ENCODE measurements at regions not wholly inside any gene's neighbourhood (a gene's known extent, or its start where the extent isn't known, plus 50 kb on each side); places are given as distances from the start of the nearest gene placed in this dataset.

GRCh38 chr14:38311655-38312054 is 55.8 kb upstream of the CLEC14A start:
- BruUV-seq (replicated peaks), result no TSS peak
- POLR2A ChIA-PET (ENCODE audit: unreplicated experiment), result no interaction called here
- no peak overlapping the region for H3K56ac ChIP-seq (ENCODE audit: extremely low read depth, insufficient read depth, low read length)
- no peak overlapping the region for H3K9ac ChIP-seq (ENCODE audit: low read depth, low read length)
- no peaks in the 10 kb centered on the region for H4K20me1 ChIP-seq (ENCODE audit: insufficient read depth, low read length)
- H2AK5ac ChIP-seq (ENCODE audit: low read depth, low read length), result no peak overlapping the region
- H3K27ac ChIP-seq (ENCODE audit: insufficient read depth, low read length), result no peak overlapping the region
- H3K27me3 ChIP-seq (ENCODE audit: control insufficient read depth, insufficient read depth, low read length), result no peaks in the 10 kb centered on the region
- no peak for TF ChIP-seq USF2 (IDR thresholded peaks at IDR 0.05; ENCODE audit: low read depth, low read length)
- TF ChIP-seq MXI1 (IDR thresholded peaks at IDR 0.05; ENCODE audit: borderline replicate concordance, low read depth, low read length), result no peak
- no peak for TF ChIP-seq NFE2L2 (IDR thresholded peaks at IDR 0.05; ENCODE audit: low read depth, low read length)
- no peak for TF ChIP-seq SMC3 (IDR thresholded peaks at IDR 0.05; ENCODE audit: low read depth, low read length)
- TF ChIP-seq MAZ (IDR thresholded peaks at IDR 0.05; ENCODE audit: borderline replicate concordance, low read depth, low read length), result no peak
- no peak for TF ChIP-seq FOS (IDR thresholded peaks at IDR 0.05; ENCODE audit: low read depth, low read length)
- no peak for TF ChIP-seq ELK1 (IDR thresholded peaks at IDR 0.05; ENCODE audit: borderline replicate concordance, low read depth, low read length)
- TF ChIP-seq RFX5 (IDR thresholded peaks at IDR 0.05; ENCODE audit: low read depth, low read length), result no peak
- TF ChIP-seq MAFK (IDR thresholded peaks at IDR 0.05; ENCODE audit: low read depth, low read length), result no peak
- TF ChIP-seq RCOR1 (IDR thresholded peaks at IDR 0.05; ENCODE audit: insufficient replicate concordance, low read length), result no peak
- TF ChIP-seq CTCF (conservative IDR thresholded peaks at IDR 0.05; ENCODE audit: low read depth, low read length), result no peak
- TF ChIP-seq RAD21 (IDR thresholded peaks at IDR 0.05; ENCODE audit: low read length), result no peak
- no peak for TF ChIP-seq CEBPB (IDR thresholded peaks at IDR 0.05; ENCODE audit: low read depth, low read length)
- TF ChIP-seq POLR2A (IDR thresholded peaks at IDR 0.05; ENCODE audit: low read depth, low read length), result no peak
- intact Hi-C loops (cut with micrococcal nuclease) (no loop called here), dilution Hi-C loops (cut with HindIII; ENCODE audit: low sequenced_read_pairs, unreplicated experiment) (no loop called here), in situ Hi-C loops (cut with MboI; ENCODE audit: low sequenced_read_pairs) (no loop called here)
- no peak overlapping the region for H2BK5ac ChIP-seq (ENCODE audit: low read depth, low read length, poor library complexity, severe bottlenecking)
- DNase-seq, result no peak
- H3K14ac ChIP-seq (replicated peaks; ENCODE audit: low read depth, low read length), result no peak overlapping the region
- no peak overlapping the region for H2AFZ ChIP-seq (replicated peaks; ENCODE audit: low read length, poor library complexity)
- CTCF ChIA-PET, result no interaction called here
- H3K9me1 ChIP-seq (ENCODE audit: insufficient read depth, low read length), result no peaks in the 10 kb centered on the region
- no peak overlapping the region for H4K91ac ChIP-seq (ENCODE audit: insufficient read depth, low read depth, low read length)
- H2AK9ac ChIP-seq (replicated peaks; ENCODE audit: low read depth, low read length, poor library complexity), result no peak overlapping the region
- no peak overlapping the region for H4K8ac ChIP-seq (ENCODE audit: low read depth in 2 of 2, low read length in 2 of 2)
- no peak overlapping the region for H3K23ac ChIP-seq (ENCODE audit: low read depth, low read length)
- H3K4me3 ChIP-seq (ENCODE audit: insufficient read depth, low read depth, low read length), result no peak overlapping the region
- no peak overlapping the region for H2BK120ac ChIP-seq (ENCODE audit: low read depth, low read length)
- no peak overlapping the region for H3K4ac ChIP-seq (ENCODE audit: low read depth, low read length)
- no peaks in the 10 kb centered on the region for H3K4me1 ChIP-seq (ENCODE audit: control insufficient read depth, insufficient read depth, low read length)
- no peak overlapping the region for H2BK20ac ChIP-seq (ENCODE audit: low read depth, low read length)
- no peaks in the 10 kb centered on the region for H3K79me1 ChIP-seq (ENCODE audit: low read depth in 1 of 2, low read length in 2 of 2)
- no peak overlapping the region for H2BK15ac ChIP-seq (ENCODE audit: low read depth, low read length)
- no peaks in the 10 kb centered on the region for H3K36me3 ChIP-seq (ENCODE audit: control insufficient read depth, insufficient read depth, low read length)
- ATAC-seq (ENCODE audit: low read depth), result no peak
- peak overlapping the region; percentile 9; the same call in 1 of the 2 replicates for H3K18ac ChIP-seq (ENCODE audit: low read depth, low read length)
- H3K4me2 ChIP-seq (ENCODE audit: low read depth, low read length), result no peak overlapping the region
- no peaks in the 10 kb centered on the region for H3K9me3 ChIP-seq (ENCODE audit: control insufficient read depth, insufficient read depth, low read length)
- no peak overlapping the region for H4K5ac ChIP-seq (ENCODE audit: low read depth, low read length)
